IPS-15b (cell line): ENCODE measurements at regions not wholly inside any gene's neighbourhood (a gene's known extent, or its start where the extent isn't known, plus 50 kb on each side); places are given as distances from the start of the nearest gene placed in this dataset.

Experiments used
- H3K27me3 ChIP-seq: one replicate; pipeline ENCODE4 v1.6.1; 2013; ENCODE audit warnings: low read length; ENCODE audit not compliant: control insufficient read depth, insufficient read depth
- H3K36me3 ChIP-seq: one replicate; pipeline ENCODE4 v1.6.1; 2013; ENCODE audit warnings: low read length; ENCODE audit not compliant: control insufficient read depth, insufficient read depth
- H3K4me1 ChIP-seq: one replicate; pipeline ENCODE4 v1.6.1; 2013; ENCODE audit warnings: mild to moderate bottlenecking, low read length; ENCODE audit not compliant: control insufficient read depth, insufficient read depth
- H3K4me3 ChIP-seq: one replicate; pipeline ENCODE4 v1.5.1; 2013; ENCODE audit warnings: low read depth, low read length
- H3K9ac ChIP-seq: one replicate; pipeline ENCODE4 v1.6.1; 2013; ENCODE audit warnings: low read depth, mild to moderate bottlenecking, low read length
- H3K9me3 ChIP-seq: one replicate; pipeline ENCODE4 v1.6.1; 2013; ENCODE audit warnings: mild to moderate bottlenecking, low read length; ENCODE audit not compliant: control insufficient read depth, insufficient read depth

DNA sequence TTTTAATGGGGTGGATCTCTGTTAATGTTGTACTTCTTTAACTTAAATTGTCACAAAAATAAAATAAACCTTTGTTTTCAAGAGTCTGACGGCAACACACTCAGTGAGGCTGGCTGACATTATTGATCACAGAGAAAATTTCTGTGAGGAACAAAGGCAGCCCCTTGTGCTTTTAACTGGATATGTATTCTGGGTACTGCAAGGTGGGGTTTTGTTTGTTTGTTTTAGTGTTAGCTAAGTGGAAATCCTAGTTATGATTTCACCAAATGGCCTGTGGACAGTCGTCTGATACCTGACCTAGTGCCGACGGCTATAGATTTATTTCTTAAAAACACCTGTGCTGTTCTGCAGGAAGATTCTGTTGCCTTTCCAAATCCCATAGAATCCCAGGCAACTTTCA, 1329.5 kb upstream of the ZEB2 start:
- H3K36me3 ChIP-seq, result no peaks in the 10 kb centered on the region
- H3K27me3 ChIP-seq, result no peaks in the 10 kb centered on the region
- H3K4me1 ChIP-seq, result no peaks in the 10 kb centered on the region
- no peak overlapping the region for H3K4me3 ChIP-seq
- no peaks in the 10 kb centered on the region for H3K9me3 ChIP-seq
- H3K9ac ChIP-seq, result no peak overlapping the region

DNA sequence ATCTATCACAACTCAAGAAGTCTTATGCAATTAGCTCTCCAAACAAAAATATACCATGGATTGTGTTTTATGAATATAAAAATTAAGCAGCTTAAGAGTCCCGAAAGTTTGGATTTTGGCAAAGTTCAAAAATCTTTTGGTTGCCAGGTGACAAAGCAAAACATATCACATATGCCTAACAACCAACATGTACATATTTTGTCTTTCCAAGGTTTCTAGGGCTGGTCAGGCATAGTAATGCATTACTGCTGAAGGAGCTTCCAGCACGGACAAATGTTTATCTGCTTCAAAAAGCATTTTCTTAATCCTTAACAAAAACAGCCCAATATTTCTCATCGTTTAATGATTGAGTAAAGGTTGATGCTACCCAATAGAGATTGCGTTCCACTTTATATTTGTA, 1327.1 kb upstream of the ZEB2 start:
- Histone ChIP-seq H3K9ac (no peak overlapping the region), H3K4me3 (no peak overlapping the region), H3K27me3 (no peaks in the 10 kb centered on the region), H3K4me1 (no peaks in the 10 kb centered on the region), H3K9me3 (no peaks in the 10 kb centered on the region), H3K36me3 (no peaks in the 10 kb centered on the region)

- Histone ChIP-seq H3K36me3 (no peaks in the 10 kb centered on the region), H3K27me3 (no peaks in the 10 kb centered on the region), H3K9ac (no peak overlapping the region), H3K9me3 (no peaks in the 10 kb centered on the region), H3K4me3 (no peak overlapping the region), H3K4me1 (no peaks in the 10 kb centered on the region)
These were observed 1326.0 kb upstream of the ZEB2 start for GRCh38 chr2:145845923-145846322.

DNA sequence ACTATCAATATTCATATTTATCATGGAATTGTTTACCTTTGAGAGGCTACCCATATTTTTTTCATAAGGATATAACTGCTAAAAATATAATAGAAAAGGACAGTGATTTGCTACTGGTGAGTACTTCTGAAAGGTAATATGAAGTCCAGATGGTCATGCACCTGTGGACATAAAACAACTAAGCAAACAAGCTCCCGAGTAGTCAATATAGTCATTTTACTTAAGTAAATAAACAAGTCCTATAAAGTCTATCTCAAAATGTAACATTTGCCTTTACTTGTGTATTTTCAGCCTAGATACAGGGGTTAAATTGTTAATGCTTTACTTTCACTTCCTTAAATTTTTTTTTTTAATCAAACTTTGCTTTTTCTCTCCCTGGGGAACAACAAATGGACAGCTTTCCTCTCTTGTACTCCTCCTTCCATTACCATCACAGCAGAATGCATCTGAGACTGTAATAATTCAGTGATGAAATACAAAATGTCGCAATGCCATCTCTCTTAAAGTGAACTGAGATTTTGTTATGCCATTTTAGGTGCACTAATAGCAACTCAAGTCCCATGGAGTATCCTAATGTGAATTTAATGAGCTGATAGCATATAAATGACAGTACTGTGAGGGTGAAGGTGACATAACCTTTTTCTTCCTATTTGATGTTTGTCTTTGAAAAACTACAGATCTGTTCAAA, 1325.4 kb upstream of the ZEB2 start:
- H3K9me3 ChIP-seq, result no peaks in the 10 kb centered on the region
- no peaks in the 10 kb centered on the region for H3K36me3 ChIP-seq
- no peak overlapping the region for H3K4me3 ChIP-seq
- H3K9ac ChIP-seq, result no peak overlapping the region
- H3K4me1 ChIP-seq, result no peaks in the 10 kb centered on the region
- no peaks in the 10 kb centered on the region for H3K27me3 ChIP-seq

DNA sequence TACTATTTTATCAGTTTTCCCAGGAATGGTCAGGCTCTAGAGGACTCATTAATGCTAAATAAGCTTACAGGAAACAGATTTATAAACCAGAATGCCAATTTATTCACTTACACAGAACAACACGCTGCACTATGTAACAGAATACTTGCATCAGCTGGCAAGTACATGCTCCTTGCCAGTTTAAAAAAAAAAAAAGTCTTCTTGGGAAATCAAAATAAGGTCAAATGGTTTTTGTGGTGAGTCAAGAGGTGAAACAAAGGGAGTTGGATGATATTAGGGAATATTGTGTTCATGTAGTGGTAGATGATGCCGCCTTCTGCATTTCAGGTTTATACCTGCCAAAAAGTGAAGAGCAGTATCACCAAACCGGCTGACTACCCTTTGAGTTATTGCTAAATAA, 1322.1 kb upstream of the ZEB2 start:
- H3K4me3 ChIP-seq, result no peak overlapping the region
- H3K27me3 ChIP-seq, result no peaks in the 10 kb centered on the region
- no peaks in the 10 kb centered on the region for H3K4me1 ChIP-seq
- H3K36me3 ChIP-seq, result no peaks in the 10 kb centered on the region
- no peaks in the 10 kb centered on the region for H3K9me3 ChIP-seq
- no peak overlapping the region for H3K9ac ChIP-seq

DNA sequence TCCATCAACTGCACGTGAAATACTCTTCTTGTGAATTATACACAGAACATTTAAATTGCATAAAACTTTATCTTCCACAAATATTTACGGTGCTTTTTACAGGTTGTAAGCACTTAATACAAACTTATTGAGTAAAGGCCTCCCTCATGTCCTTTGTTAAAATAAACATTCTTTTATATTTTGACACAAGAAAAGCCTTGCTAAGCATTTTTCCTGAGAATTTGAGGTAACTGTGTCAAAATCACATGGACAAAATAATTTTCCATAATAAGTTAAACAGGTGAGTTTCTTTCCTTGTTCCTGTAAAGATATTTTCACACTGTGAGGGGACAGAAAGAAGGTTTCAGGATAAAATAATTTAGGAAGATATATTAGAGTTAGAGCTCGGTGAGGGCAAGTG, 1317.1 kb upstream of the ZEB2 start:
- no peaks in the 10 kb centered on the region for H3K27me3 ChIP-seq
- no peak overlapping the region for H3K9ac ChIP-seq
- no peak overlapping the region for H3K4me3 ChIP-seq
- H3K36me3 ChIP-seq, result no peaks in the 10 kb centered on the region
- H3K4me1 ChIP-seq, result no peaks in the 10 kb centered on the region
- no peaks in the 10 kb centered on the region for H3K9me3 ChIP-seq

DNA sequence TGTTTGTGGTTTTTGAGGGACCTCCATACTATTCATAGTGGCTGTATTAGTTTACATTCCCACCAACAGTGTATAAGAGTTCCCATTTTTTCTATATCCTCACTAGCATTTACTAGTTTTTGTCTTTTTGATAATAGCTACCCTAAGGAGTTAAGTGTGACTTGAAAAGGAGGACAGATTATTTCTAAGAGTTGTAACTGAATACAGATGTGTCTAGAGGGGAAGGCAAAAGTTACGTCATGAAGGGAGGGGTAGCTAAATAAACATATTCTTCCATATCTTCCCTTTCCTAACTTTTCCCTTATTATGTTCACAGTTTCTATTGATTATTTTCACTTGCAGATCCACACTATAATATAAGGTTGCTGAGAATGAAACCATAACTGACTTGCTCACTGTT, 1315.7 kb upstream of the ZEB2 start:
- no peaks in the 10 kb centered on the region for H3K36me3 ChIP-seq
- H3K4me3 ChIP-seq, result no peak overlapping the region
- H3K27me3 ChIP-seq, result no peaks in the 10 kb centered on the region
- no peaks in the 10 kb centered on the region for H3K9me3 ChIP-seq
- H3K4me1 ChIP-seq, result no peaks in the 10 kb centered on the region
- H3K9ac ChIP-seq, result no peak overlapping the region

DNA sequence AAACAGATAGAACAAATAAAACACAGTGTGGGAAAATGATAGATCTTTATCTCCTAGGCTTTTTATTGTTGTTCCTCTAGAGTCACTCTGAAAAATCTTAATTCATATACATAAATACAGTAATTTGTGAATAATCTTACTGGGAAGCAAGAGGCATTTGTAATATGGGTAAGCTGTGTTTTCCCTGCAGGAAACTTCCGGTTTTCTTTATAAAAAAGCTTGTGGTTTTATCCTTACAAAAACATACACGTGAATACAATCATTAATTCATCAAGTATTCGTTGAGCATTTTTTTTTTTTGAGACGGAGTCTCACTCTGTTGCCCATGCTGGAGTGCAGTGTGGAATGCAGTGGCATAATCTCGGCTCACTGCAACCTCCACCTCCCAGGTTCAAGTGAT, 1312.8 kb upstream of the ZEB2 start:
- Histone ChIP-seq H3K9ac (no peak overlapping the region), H3K4me1 (no peaks in the 10 kb centered on the region), H3K36me3 (no peaks in the 10 kb centered on the region), H3K9me3 (no peaks in the 10 kb centered on the region), H3K27me3 (no peaks in the 10 kb centered on the region), H3K4me3 (no peak overlapping the region)

- H3K9ac ChIP-seq, result no peak overlapping the region
- no peaks in the 10 kb centered on the region for H3K9me3 ChIP-seq
- no peak overlapping the region for H3K4me3 ChIP-seq
- no peaks in the 10 kb centered on the region for H3K27me3 ChIP-seq
- no peaks in the 10 kb centered on the region for H3K4me1 ChIP-seq
- H3K36me3 ChIP-seq, result no peaks in the 10 kb centered on the region
These were observed 1310.0 kb upstream of the ZEB2 start for GRCh38 chr2:145829931-145830330.

- no peaks in the 10 kb centered on the region for H3K36me3 ChIP-seq
- H3K27me3 ChIP-seq, result no peaks in the 10 kb centered on the region
- no peak overlapping the region for H3K4me3 ChIP-seq
- H3K4me1 ChIP-seq, result no peaks in the 10 kb centered on the region
- H3K9me3 ChIP-seq, result no peaks in the 10 kb centered on the region
- H3K9ac ChIP-seq, result no peak overlapping the region
These were observed 1307.3 kb upstream of the ZEB2 start for GRCh38 chr2:145827235-145827634.

GRCh38 chr2:145824384-145824783, 1304.5 kb upstream of the ZEB2 start:
- Histone ChIP-seq H3K36me3 (no peaks in the 10 kb centered on the region), H3K9me3 (no peaks in the 10 kb centered on the region), H3K9ac (no peak overlapping the region), H3K27me3 (no peaks in the 10 kb centered on the region), H3K4me3 (no peak overlapping the region), H3K4me1 (no peaks in the 10 kb centered on the region)

DNA sequence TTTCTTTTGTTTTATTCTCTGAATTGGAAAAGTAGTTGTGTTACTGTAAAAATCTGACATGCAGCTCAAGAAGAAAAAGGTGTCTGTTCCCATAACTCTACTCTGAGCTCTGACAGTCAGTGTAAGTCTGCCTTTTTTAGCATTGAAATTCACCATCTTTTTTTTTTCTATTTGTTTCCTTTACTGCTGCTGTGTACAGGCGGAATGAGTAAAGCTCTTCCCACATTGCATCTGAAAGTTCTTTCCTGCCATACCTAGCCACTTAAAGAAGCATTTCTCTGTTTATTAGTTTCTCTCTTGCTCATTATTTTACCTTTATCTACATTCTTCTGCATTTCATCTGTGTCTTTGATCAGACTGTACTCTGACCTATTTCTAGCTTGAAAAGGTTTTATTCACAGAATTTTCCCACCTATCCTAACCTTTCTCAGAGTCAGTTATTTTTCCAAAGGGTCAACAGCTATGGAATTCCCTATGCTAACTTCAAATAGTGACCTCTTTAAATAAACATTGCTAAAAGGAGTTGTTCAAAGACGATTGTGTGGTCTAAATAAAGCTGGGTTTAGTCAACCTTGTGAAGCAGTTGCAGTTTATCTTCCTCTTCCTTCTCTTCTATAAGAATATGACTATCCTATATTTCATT, 1303.1 kb upstream of the ZEB2 start:
- no peaks in the 10 kb centered on the region for H3K27me3 ChIP-seq
- H3K4me1 ChIP-seq, result no peaks in the 10 kb centered on the region
- no peak overlapping the region for H3K9ac ChIP-seq
- no peak overlapping the region for H3K4me3 ChIP-seq
- H3K36me3 ChIP-seq, result no peaks in the 10 kb centered on the region
- no peaks in the 10 kb centered on the region for H3K9me3 ChIP-seq
